GM23248 (cell line): ENCODE measurements at regions not wholly inside any gene's neighbourhood (a gene's known extent, or its start where the extent isn't known, plus 50 kb on each side); places are given as distances from the start of the nearest gene placed in this dataset.

Source experiments
- EZH2 ChIP-seq: fragments of 200-600 bp; sonication (generic); IDR thresholded peaks from 2 replicates; pipeline ENCODE4 v1.6.1; 2018; ENCODE audit warnings: antibody characterized with exemption, mild to moderate bottlenecking; ENCODE audit not compliant: insufficient read depth, poor library complexity, severe bottlenecking
- EZH2phosphoT487 ChIP-seq: fragments of 200-600 bp; sonication (generic); IDR thresholded peaks from 2 replicates; pipeline ENCODE4 v1.6.1; 2018; ENCODE audit warnings: antibody characterized with exemption, moderate library complexity, mild to moderate bottlenecking, low read depth; ENCODE audit not compliant: insufficient read depth

GRCh38 chr9:85334228-85334627 lies 407.5 kb downstream of the AGTPBP1 start:
- TF ChIP-seq EZH2 = no peak
- no peak for TF ChIP-seq EZH2phosphoT487
